NCI-H146 treated with DMSO at 0.1 percent for 48 hours (cell line): ENCODE measurements at regions not wholly inside any gene's neighbourhood (a gene's known extent, or its start where the extent isn't known, plus 50 kb on each side); places are given as distances from the start of the nearest gene placed in this dataset.
"Not testable (repeated sequence)": the region's sequence is repeated elsewhere in the genome, so short reads cannot be mapped to it uniquely, and the experiment has no call there.

Source experiments
- DNase-seq: peaks from one replicate; lab custom pipeline; 2025; ENCODE audit not compliant: unreplicated experiment; lab: John Stamatoyannopoulos, UW

GRCh38 chr11:112613051-112613972, 347.9 kb upstream of the NCAM1 start:
- DNase-seq, result peak; percentile 46

- DNase-seq, result no peak
These were observed 346.6 kb upstream of the NCAM1 start for GRCh38 chr11:112614605-112615004.

- no peak for DNase-seq
These were observed 346.0 kb upstream of the NCAM1 start for GRCh38 chr11:112615238-112615637.

GRCh38 chr11:112615891-112616290, 345.3 kb upstream of the NCAM1 start:
- no peak for DNase-seq

GRCh38 chr11:112616327-112617097, 344.7 kb upstream of the NCAM1 start:
- DNase-seq, result no peak

GRCh38 chr11:112617098-112617425, 344.2 kb upstream of the NCAM1 start:
- DNase-seq, result no peak

GRCh38 chr11:112617977-112618826, 343.0 kb upstream of the NCAM1 start:
- DNase-seq, result no peak

GRCh38 chr11:112619106-112619505, 342.1 kb upstream of the NCAM1 start:
- no peak for DNase-seq

GRCh38 chr11:112620621-112621394, 340.4 kb upstream of the NCAM1 start:
- DNase-seq, result no peak

- no peak for DNase-seq
These were observed 338.2 kb upstream of the NCAM1 start for GRCh38 chr11:112623057-112623456.

- DNase-seq, result no peak
These were observed 336.8 kb upstream of the NCAM1 start for GRCh38 chr11:112624431-112624830.

GRCh38 chr11:112624971-112625370, 336.2 kb upstream of the NCAM1 start:
- not testable (repeated sequence) for DNase-seq

GRCh38 chr11:112625814-112626213, 335.4 kb upstream of the NCAM1 start:
- no peak for DNase-seq

GRCh38 chr11:112626731-112627130, 334.5 kb upstream of the NCAM1 start:
- no peak for DNase-seq

- no peak for DNase-seq
These were observed 333.6 kb upstream of the NCAM1 start for GRCh38 chr11:112627588-112628045.

GRCh38 chr11:112628676-112629075, 332.5 kb upstream of the NCAM1 start:
- DNase-seq, result no peak

GRCh38 chr11:112630496-112630895, 330.7 kb upstream of the NCAM1 start:
- no peak for DNase-seq

- no peak for DNase-seq
These were observed 329.9 kb upstream of the NCAM1 start for GRCh38 chr11:112631333-112631732.

- no peak for DNase-seq
These were observed 328.2 kb upstream of the NCAM1 start for GRCh38 chr11:112632866-112633505.

GRCh38 chr11:112634551-112634950, 326.7 kb upstream of the NCAM1 start:
- no peak for DNase-seq
